ENCODE measurements at regions not wholly inside any gene's neighbourhood (a gene's known extent, or its start where the extent isn't known, plus 50 kb on each side); places are given as distances from the start of the nearest gene placed in this dataset.

GRCh38 chr2:236317938-236318396 lies 53.8 kb upstream of the ASB18 start:
- DNase-seq (ENCODE audit: low read depth in 2 of 3, low spot score in 2 of 3) = no peak

GRCh38 chr2:236318401-236318800 lies 54.2 kb upstream of the ASB18 start:
- DNase-seq (ENCODE audit: low read depth in 2 of 3, low spot score in 2 of 3) = no peak

- no peak for DNase-seq (ENCODE audit: low read depth in 2 of 3, low spot score in 2 of 3)
Observed at GRCh38 chr2:236319036-236319435, 54.8 kb upstream of the ASB18 start.

- DNase-seq (ENCODE audit: low read depth in 2 of 3, low spot score in 2 of 3) = no peak
Observed at GRCh38 chr2:236321415-236321814, 57.2 kb upstream of the ASB18 start.

GRCh38 chr2:236333417-236334121 lies 69.4 kb upstream of the ASB18 start:
- DNase-seq (ENCODE audit: low read depth in 2 of 3, low spot score in 2 of 3) = no peak

- no peak for DNase-seq (ENCODE audit: low read depth in 2 of 3, low spot score in 2 of 3)
Observed at GRCh38 chr2:236334122-236334876, 70.1 kb upstream of the ASB18 start.

GRCh38 chr2:236335696-236336574 lies 71.7 kb upstream of the ASB18 start:
- no peak for DNase-seq (ENCODE audit: low read depth in 2 of 3, low spot score in 2 of 3)

GRCh38 chr2:236336575-236337464 lies 72.6 kb upstream of the ASB18 start:
- no peak for DNase-seq (ENCODE audit: low read depth in 2 of 3, low spot score in 2 of 3)

GRCh38 chr2:236337465-236338325 lies 73.5 kb upstream of the ASB18 start:
- DNase-seq (ENCODE audit: low read depth in 2 of 3, low spot score in 2 of 3) = no peak

- DNase-seq (ENCODE audit: low read depth in 2 of 3, low spot score in 2 of 3) = no peak
Observed at GRCh38 chr2:236338495-236339184, 74.4 kb upstream of the ASB18 start.

- no peak for DNase-seq (ENCODE audit: low read depth in 2 of 3, low spot score in 2 of 3)
Observed at GRCh38 chr2:236340251-236340650, 76.0 kb upstream of the ASB18 start.

- DNase-seq (ENCODE audit: low read depth in 2 of 3, low spot score in 2 of 3) = no peak
Observed at GRCh38 chr2:236341067-236341466, 76.9 kb upstream of the ASB18 start.

- no peak for DNase-seq (ENCODE audit: low read depth in 2 of 3, low spot score in 2 of 3)
Observed at GRCh38 chr2:236341721-236342120, 77.5 kb upstream of the ASB18 start.

- DNase-seq (ENCODE audit: low read depth in 2 of 3, low spot score in 2 of 3) = no peak
Observed at GRCh38 chr2:236342507-236342906, 78.3 kb upstream of the ASB18 start.

- no peak for DNase-seq (ENCODE audit: low read depth in 2 of 3, low spot score in 2 of 3)
Observed at GRCh38 chr2:236342951-236343350, 78.7 kb upstream of the ASB18 start.

- DNase-seq (ENCODE audit: low read depth in 2 of 3, low spot score in 2 of 3) = no peak
Observed at GRCh38 chr2:236343400-236344161, 79.4 kb upstream of the ASB18 start.

- no peak for DNase-seq (ENCODE audit: low read depth in 2 of 3, low spot score in 2 of 3)
Observed at GRCh38 chr2:236344446-236344845, 80.2 kb upstream of the ASB18 start.

- no peak for DNase-seq (ENCODE audit: low read depth in 2 of 3, low spot score in 2 of 3)
Observed at GRCh38 chr2:236345081-236345714, 81.0 kb upstream of the ASB18 start.

Measured in activated CD8-positive, alpha-beta memory T cell treated with anti-CD3 and anti-CD28 coated beads for 48 hours (primary cell).